HG03039 (cell line): ENCODE measurements at regions not wholly inside any gene's neighbourhood (a gene's known extent, or its start where the extent isn't known, plus 50 kb on each side); places are given as distances from the start of the nearest gene placed in this dataset.

Source experiments
- ATAC-seq: cut with Tn5 transposase; IDR thresholded peaks from one replicate; pipeline ENCODE4 v1.9.1; 2021; ENCODE audit warnings: mild to moderate bottlenecking, moderate library complexity; ENCODE audit not compliant: unreplicated experiment

DNA sequence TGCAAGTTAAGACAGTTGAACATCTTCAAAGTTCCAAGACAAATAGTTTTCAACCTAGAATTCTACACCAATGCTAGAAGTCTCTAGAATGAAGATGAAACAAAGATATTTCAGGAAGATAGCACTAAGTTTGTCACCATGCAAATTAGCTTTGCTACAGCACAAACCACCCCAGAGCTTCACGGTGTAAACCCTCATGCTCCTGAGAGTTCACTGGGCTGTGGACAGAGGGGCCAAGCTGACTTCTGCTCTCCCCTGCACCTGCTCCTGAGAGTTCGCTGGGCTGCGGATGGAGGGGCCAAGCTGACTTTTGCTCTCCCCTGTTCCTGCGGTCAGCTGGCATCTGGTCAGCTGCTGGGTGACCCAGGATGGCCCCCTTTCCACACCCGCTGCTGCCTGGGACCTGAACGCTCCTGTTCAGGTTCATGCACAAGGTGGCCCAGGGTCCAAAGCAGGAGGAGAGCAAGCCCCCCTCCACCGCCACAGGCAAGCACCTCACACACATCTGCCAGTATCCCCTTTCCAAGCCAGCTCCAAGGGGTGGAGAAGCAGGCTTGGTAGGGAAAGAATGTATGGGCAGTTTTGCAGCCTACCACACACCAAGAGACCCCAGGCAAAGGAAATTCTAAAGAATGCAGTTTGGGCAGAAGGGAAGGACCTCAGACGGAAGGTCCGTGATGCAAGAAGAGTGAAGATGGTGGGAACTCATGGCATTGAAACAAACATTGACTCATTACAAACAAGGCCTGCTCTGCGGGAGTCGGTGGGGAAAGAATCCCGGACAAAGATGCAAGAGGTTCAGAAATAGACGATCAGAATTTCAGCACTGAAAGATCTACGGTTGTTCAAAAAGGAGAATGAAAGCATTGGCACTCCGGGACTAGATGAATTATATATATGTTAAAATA is 137.8 kb upstream of the PPP2R2D start:
- no peak for ATAC-seq

DNA sequence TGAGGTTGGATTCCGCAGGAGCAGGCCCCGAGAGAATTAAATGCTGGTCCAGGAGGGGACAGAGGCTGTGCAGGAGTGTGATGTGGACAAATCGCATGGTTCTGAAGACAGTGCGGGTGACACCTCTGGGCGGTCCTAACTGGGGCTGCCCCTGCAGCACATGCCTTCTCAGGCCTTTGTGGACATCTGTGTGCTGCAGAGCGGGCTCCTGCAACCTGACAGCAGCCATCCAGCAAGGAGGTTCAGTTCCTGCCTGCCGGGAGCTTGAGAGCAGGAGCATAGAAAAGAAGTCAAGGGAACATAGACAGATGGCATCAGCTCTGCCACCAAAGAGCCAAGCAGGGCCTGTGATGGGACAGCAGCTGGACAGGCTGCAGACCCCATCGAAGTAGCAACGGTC is 135.9 kb upstream of the PPP2R2D start:
- no peak for ATAC-seq

GRCh38 chr10:131766096-131766495 is 134.7 kb upstream of the PPP2R2D start:
- ATAC-seq, result no peak

DNA sequence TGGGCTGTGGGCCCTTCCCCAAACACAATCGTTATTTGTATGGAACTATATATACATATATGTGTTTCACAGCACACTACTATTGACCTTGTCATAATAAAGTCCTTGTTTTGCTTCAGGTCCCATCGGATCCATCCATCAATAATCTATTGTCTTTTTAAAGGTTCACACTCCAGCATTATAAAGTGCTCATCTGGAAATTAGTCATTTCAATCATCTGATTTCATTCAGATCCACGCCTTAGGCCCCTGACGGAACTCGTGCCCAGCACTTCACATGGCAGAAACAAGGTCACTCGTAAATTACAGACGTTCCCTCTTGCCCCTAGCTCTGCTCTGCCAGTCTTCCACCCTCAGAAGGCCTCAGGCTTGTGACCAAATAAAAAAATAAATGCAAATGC is 133.1 kb upstream of the PPP2R2D start:
- ATAC-seq, result no peak

- no peak for ATAC-seq
These were observed 131.0 kb upstream of the PPP2R2D start for GRCh38 chr10:131769571-131770410.

GRCh38 chr10:131770946-131771633 is 129.7 kb upstream of the PPP2R2D start:
- no peak for ATAC-seq

DNA sequence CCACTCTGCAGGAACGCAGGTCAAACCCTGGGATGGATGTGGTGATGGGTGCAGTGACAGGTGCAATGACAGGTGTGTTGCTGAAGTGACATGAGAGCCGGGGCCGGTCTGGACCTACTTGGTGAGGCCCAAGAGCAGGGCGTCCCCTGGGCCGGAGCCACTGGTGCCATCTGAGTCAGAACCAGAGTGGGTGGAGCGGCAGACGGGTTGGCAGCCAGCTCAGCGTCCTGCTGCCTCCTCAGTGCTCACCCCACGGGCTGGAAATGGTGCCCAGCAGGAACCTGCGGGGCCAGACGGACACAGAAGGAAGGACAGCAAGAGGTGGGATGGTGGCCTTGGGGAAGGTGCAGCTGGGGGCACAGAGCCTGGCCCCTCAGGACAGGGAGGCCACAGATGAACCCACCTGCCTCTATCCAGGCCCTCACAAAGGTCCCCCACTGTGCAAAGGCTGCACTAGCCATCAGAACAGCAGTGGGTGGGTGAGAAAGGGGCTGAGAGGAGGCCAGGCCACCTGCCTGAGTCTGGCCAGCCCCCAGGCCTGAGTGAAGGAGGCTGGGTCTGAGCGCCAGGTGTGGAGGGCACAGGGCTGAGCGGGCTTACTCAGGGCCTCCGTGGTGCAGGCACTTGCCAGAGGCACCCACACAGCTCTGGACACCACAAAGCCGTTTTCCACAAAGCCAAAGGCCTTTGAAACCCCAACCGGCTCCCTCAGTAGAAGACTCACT is 129.0 kb upstream of the PPP2R2D start:
- ATAC-seq, result no peak

GRCh38 chr10:131772441-131772840 is 128.4 kb upstream of the PPP2R2D start:
- no peak for ATAC-seq

DNA sequence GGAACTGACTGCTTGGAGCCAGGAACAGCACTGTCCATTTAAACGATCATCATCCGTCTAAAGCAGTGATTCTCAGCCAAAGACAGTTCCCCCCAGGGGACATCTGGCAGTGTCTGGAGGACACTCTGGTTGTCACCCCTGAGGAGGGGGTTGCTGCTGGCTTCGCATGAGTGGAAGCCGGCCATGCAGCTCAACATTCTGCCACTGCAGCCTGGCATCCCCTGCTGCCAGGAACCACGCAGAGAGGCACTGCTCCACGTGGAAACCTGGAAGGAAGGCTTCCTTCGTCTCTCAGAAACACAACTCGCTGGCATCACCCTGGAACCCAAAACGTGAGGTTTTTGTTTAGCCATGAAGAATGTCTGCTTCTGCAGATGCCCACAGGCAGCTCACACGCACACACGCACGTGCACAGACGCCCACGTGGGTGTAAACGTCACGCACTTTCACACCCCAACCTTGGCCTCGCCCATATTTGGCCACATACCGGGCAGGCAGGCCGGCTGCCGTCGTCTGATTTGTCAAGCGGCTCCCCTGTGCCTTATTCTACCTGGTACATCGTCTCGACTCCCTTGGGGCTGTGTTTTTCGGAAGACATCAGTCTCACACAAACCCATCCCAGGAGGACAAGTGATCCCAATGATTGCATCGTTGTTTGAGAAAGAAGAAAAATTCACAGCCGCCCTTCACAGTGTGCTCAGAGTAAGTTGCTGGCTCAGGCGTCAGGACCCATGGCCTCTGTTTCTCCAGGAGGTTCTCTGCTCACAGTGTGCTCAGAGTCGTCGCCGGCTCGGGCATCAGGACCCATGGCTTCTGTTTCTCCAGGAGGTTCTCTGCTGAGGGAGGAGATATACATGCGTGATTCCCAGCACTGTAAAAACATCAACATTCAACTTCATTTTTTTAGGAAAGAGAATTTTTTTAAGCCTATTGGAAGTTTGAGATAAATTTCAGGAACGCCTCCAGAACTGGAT is 127.2 kb upstream of the PPP2R2D start:
- no peak for ATAC-seq

- no peak for ATAC-seq
These were observed 126.1 kb upstream of the PPP2R2D start for GRCh38 chr10:131774681-131775085.

GRCh38 chr10:131775433-131775832 is 125.4 kb upstream of the PPP2R2D start:
- ATAC-seq, result no peak

- ATAC-seq, result no peak
These were observed 125.0 kb upstream of the PPP2R2D start for GRCh38 chr10:131775833-131776232.

DNA sequence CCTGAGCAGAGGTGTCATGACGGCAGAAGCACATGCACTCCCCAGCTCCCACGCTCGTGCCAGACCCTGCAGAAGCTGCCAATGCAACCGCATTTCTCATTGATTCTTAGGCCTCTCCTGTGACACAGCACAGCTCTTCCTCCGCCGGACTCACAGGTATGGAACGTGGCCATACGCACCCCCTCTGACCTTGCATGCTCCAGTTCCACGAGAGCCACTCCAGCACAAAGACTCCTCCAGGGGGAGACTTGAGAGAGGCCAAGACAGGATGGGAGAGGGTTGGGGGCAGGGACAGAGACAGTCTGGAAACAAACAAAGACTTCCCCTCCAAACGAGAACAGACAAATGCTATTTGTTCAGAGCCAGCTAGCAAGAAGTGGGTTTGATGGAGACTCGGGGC is 124.3 kb upstream of the PPP2R2D start:
- no peak for ATAC-seq

- no peak for ATAC-seq
These were observed 123.6 kb upstream of the PPP2R2D start for GRCh38 chr10:131777162-131777561.

DNA sequence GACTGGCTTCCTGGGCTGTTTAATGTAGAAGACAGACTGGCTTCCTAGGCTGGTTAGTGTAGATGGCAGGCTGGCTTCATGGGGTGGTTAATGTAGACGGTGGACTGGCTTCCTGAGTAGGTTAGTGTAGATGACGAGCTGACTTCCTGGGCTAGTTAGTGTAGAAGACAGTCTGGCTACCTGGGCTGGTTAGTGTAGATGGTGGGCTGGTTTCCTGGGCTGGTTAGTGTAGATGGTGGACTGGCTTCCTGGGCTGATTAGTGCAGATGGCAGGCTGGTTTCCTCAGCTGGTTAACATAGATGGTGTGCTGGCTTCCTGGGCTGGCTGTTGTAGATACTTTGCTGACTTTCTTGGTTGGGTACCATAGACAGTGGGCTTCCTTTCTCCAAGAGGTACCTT is 122.9 kb upstream of the PPP2R2D start:
- ATAC-seq, result no peak

- ATAC-seq, result no peak
These were observed 122.4 kb upstream of the PPP2R2D start for GRCh38 chr10:131778385-131778784.

DNA sequence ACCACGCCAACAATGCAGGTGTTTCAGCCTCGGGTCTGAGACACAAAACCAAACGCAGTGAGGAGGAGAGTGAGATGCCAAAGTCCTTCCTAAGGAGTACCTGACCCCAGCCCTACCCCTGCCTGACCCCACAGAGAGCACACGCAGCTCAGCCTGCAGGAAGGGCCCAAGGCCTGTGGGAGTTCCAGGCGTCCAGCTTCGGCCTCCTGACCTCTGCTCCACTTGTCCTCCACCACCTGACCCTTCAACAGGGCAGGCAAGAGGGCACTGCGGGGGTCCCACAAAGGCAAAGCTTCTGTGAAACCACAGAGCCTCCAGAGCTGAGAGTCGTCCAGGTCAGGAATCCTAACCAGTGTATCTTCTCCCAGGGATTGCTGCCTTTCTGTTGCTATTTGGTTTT is 122.0 kb upstream of the PPP2R2D start:
- no peak for ATAC-seq

DNA sequence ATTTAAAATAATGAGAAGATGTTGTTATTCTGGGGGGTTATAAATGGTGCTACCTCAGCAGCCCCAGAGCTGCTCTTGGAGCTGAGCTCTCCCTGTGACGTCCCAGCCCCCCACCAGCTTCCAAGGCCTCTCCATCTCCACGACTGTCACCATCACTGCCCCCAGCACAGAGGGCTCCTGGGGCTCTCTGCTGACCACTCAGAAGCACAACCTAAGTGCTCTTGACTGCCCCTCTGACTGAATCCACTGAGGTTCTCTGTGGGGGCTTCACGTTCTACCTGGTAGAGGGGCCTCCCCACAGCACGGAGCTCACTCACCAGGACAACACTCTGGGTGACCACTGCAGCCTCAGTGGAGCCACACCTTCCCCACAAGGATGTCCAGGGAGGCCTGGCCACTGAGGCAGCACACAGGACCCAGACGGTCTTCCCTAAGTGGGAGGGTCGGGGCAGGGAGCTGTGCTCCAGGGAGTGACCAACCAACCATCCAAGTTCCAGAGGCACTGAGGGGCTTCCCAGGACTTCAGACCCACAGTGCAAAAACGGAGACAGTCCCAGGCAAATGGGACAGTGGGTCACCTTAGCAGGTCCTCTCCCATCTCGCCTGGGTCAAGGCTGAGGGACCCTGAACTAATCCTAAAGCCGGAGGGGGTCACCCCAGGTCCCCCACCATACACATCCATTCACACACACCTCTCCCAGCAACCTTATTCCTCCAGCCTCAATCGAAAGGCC is 121.0 kb upstream of the PPP2R2D start:
- ATAC-seq, result no peak

GRCh38 chr10:131781076-131781475 is 119.7 kb upstream of the PPP2R2D start:
- no peak for ATAC-seq
